ENCODE measurements at regions not wholly inside any gene's neighbourhood (a gene's known extent, or its start where the extent isn't known, plus 50 kb on each side); places are given as distances from the start of the nearest gene placed in this dataset.

GRCh38 chr17:34716291-34716690, 136.9 kb downstream of the TMEM132E start:
- no peaks in the 10 kb centered on the region for H4K20me1 ChIP-seq (ENCODE audit: insufficient read depth)
- H2AFZ ChIP-seq (ENCODE audit: low read depth, low read length) = no peak overlapping the region
- no peak overlapping the region for H3K4me2 ChIP-seq (ENCODE audit: low read length)
- H3K27ac ChIP-seq (ENCODE audit: low read length) = no peak overlapping the region
- no peak overlapping the region for H3K9ac ChIP-seq (ENCODE audit: low read length)
- H3K27me3 ChIP-seq (ENCODE audit: insufficient read depth, low read depth, low read length) = no peaks in the 10 kb centered on the region
- H3K9me2 ChIP-seq (ENCODE audit: insufficient read depth, low read length) = no peaks in the 10 kb centered on the region
- no peaks in the 10 kb centered on the region for H3F3A ChIP-seq (ENCODE audit: insufficient read depth, low read length, poor library complexity, severe bottlenecking)
- no peak for TF ChIP-seq POLR2AphosphoS5 (IDR thresholded peaks at IDR 0.05)
- no peak for TF ChIP-seq TAF1 (IDR thresholded peaks at IDR 0.05; ENCODE audit: low read depth)
- TF ChIP-seq SMC3 (conservative IDR thresholded peaks at IDR 0.05; ENCODE audit: poor library complexity) = no peak
- no peak overlapping the region for H3K4me3 ChIP-seq (ENCODE audit: low read length)
- H3K79me2 ChIP-seq (replicated peaks; ENCODE audit: insufficient read depth, low read length) = no peaks in the 10 kb centered on the region
- no peaks in the 10 kb centered on the region for H3K36me3 ChIP-seq (ENCODE audit: insufficient read depth, low read length)
- H3K9me3 ChIP-seq (ENCODE audit: low read length) = no peaks in the 10 kb centered on the region

GRCh38 chr17:34715504-34715903, 136.1 kb downstream of the TMEM132E start:
- Histone ChIP-seq H2AFZ (ENCODE audit: low read depth, low read length) (no peak overlapping the region), H4K20me1 (ENCODE audit: insufficient read depth) (no peaks in the 10 kb centered on the region), H3K9me3 (ENCODE audit: low read length) (no peaks in the 10 kb centered on the region), H3K9me2 (ENCODE audit: insufficient read depth, low read length) (no peaks in the 10 kb centered on the region), H3F3A (ENCODE audit: insufficient read depth, low read length, poor library complexity, severe bottlenecking) (no peaks in the 10 kb centered on the region), H3K27me3 (ENCODE audit: insufficient read depth, low read depth, low read length) (no peaks in the 10 kb centered on the region), H3K4me3 (ENCODE audit: low read length) (no peak overlapping the region), H3K79me2 (replicated peaks; ENCODE audit: insufficient read depth, low read length) (no peaks in the 10 kb centered on the region), H3K9ac (ENCODE audit: low read length) (no peak overlapping the region), H3K36me3 (ENCODE audit: insufficient read depth, low read length) (no peaks in the 10 kb centered on the region), H3K27ac (ENCODE audit: low read length) (no peak overlapping the region), H3K4me2 (ENCODE audit: low read length) (no peak overlapping the region)
- TF ChIP-seq POLR2AphosphoS5 (IDR thresholded peaks at IDR 0.05) = no peak
- TF ChIP-seq REST (IDR thresholded peaks at IDR 0.05; ENCODE audit: borderline replicate concordance) = no peak
- TF ChIP-seq EP300 (conservative IDR thresholded peaks at IDR 0.05; ENCODE audit: poor library complexity, severe bottlenecking) = no peak
- no peak for TF ChIP-seq RAD21 (conservative IDR thresholded peaks at IDR 0.05)
- TF ChIP-seq CTCF (IDR thresholded peaks at IDR 0.05; ENCODE audit: poor library complexity, severe bottlenecking) = no peak
- TF ChIP-seq MXI1 (conservative IDR thresholded peaks at IDR 0.05; ENCODE audit: poor library complexity, severe bottlenecking) = no peak
- TF ChIP-seq TAF1 (IDR thresholded peaks at IDR 0.05; ENCODE audit: low read depth) = no peak
- TF ChIP-seq SMC3 (conservative IDR thresholded peaks at IDR 0.05; ENCODE audit: poor library complexity) = no peak
- no peak for TF ChIP-seq EZH2 (IDR thresholded peaks at IDR 0.05; ENCODE audit: borderline replicate concordance, insufficient read depth, low read length, poor library complexity, severe bottlenecking)

Measured in neural cell (in vitro differentiated cells).